Neutrophil (primary cell): ENCODE measurements at regions not wholly inside any gene's neighbourhood (a gene's known extent, or its start where the extent isn't known, plus 50 kb on each side); places are given as distances from the start of the nearest gene placed in this dataset.

Source experiments
- H3K27ac ChIP-seq: fragments of 200-600 bp; sonication (generic); 2 replicates; pipeline ENCODE4 v1.5.1; 2016; ENCODE audit warnings: mild to moderate bottlenecking, moderate library complexity
- H3K27me3 ChIP-seq: fragments of 200-600 bp; sonication (generic); 2 replicates; pipeline ENCODE4 v1.6.0; 2016; ENCODE audit warnings: mild to moderate bottlenecking
- H3K36me3 ChIP-seq: fragments of 200-600 bp; sonication (generic); 2 replicates; pipeline ENCODE4 v1.5.1; 2017
- H3K4me1 ChIP-seq, 2 experiments: fragments of 200-600 bp in 1 of 2; sonication (generic) in 1 of 2; 1 replicate in 1 of 2; 2 replicates in 1 of 2; pipeline versions ENCODE4 v1.5.1 to v1.6.1; 2013 to 2016; ENCODE audit warnings: low read depth in 1 of 2, low read length in 1 of 2, mild to moderate bottlenecking in 1 of 2, moderate library complexity in 1 of 2; ENCODE audit not compliant: control insufficient read depth in 1 of 2, insufficient read depth in 1 of 2
- H3K4me3 ChIP-seq, 2 experiments: fragments of 200-600 bp in 1 of 2; sonication (generic) in 1 of 2; 1 replicate in 1 of 2; 2 replicates in 1 of 2; pipeline ENCODE4 v1.5.1; 2013 to 2016; ENCODE audit warnings: low read depth in 1 of 2, low read length in 1 of 2, mild to moderate bottlenecking in 1 of 2, moderate library complexity in 1 of 2
- H3K9me3 ChIP-seq: fragments of 200-600 bp; sonication (generic); 2 replicates; pipeline ENCODE4 v1.5.1; 2016
- TF ChIP-seq, protein P1 (sequence below): fragments of 200-600 bp; sonication (generic); IDR thresholded peaks from 2 replicates; pipeline ENCODE4 v1.5.1; 2016; ENCODE audit warnings: antibody characterized with exemption

DNA sequence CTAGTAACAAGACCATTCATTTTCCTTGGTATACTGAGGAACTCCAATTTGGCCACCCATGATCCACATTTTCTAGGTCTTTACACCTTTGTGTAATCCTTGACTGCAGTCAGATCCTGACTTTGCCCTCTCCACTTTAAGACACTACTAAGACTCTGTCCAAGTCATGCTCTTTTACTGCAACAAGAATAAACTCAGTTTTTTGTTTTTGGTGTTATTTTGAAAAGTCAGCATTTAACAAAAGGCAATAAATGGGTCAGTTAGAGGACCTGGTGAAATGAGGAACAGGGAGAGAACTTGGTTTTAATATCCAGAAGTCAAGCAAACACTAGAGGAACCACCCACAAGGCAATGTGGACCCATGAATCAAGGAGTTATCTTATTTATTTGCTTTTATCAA, 252.2 kb upstream of the RBBP8 start:
- Histone ChIP-seq H3K36me3 (no peaks in the 10 kb centered on the region), H3K27me3 (no peaks in the 10 kb centered on the region), H3K4me1 (no peaks in the 10 kb centered on the region), H3K9me3 (no peaks in the 10 kb centered on the region), H3K4me3 (no peak overlapping the region), H3K27ac (no peak overlapping the region)
- TF ChIP-seq, protein P1, sequence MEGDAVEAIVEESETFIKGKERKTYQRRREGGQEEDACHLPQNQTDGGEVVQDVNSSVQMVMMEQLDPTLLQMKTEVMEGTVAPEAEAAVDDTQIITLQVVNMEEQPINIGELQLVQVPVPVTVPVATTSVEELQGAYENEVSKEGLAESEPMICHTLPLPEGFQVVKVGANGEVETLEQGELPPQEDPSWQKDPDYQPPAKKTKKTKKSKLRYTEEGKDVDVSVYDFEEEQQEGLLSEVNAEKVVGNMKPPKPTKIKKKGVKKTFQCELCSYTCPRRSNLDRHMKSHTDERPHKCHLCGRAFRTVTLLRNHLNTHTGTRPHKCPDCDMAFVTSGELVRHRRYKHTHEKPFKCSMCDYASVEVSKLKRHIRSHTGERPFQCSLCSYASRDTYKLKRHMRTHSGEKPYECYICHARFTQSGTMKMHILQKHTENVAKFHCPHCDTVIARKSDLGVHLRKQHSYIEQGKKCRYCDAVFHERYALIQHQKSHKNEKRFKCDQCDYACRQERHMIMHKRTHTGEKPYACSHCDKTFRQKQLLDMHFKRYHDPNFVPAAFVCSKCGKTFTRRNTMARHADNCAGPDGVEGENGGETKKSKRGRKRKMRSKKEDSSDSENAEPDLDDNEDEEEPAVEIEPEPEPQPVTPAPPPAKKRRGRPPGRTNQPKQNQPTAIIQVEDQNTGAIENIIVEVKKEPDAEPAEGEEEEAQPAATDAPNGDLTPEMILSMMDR: no peak

DNA sequence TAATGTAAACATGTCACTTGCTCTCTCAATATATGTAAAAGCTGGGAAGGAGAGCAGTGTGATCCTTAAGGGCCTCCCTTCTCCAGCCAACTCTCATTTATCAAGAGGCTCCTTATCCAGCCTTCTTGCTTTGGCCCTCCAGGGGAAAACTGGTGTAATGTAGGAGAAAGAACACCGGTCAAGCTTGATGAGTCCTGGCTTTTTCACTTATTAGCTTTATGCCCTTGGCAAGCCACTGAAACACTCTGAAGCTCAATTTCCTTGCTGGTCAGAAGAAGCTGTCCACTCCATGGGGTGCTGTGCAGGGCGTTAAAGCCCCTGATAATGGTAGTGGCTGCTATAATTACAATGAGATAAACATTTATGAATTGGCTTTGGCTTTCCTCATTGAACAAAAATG, 251.2 kb upstream of the RBBP8 start:
- H3K9me3 ChIP-seq: no peaks in the 10 kb centered on the region
- no peaks in the 10 kb centered on the region for H3K27me3 ChIP-seq
- H3K4me1 ChIP-seq: no peaks in the 10 kb centered on the region
- TF ChIP-seq, protein P1: no peak
- no peaks in the 10 kb centered on the region for H3K36me3 ChIP-seq
- no peak overlapping the region for H3K27ac ChIP-seq
- H3K4me3 ChIP-seq: no peak overlapping the region

DNA sequence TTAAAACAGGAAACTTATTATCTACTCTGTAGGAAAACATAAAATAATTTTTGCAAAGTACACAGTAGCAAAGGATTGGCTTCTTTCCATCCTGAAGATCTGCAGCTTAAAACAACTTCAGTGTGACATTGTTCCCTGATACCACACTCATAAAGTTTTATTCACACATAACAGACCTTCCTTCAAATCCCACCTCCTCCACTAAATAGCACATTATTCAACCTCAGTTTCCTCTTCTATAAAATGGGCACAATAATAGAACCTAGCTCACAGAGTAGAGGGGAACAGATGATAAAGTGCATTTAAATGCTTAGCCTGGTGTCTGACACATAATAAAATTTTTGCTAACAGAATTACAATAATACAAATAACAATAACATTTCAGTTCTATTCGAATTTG, 250.4 kb upstream of the RBBP8 start:
- no peaks in the 10 kb centered on the region for H3K27me3 ChIP-seq
- H3K9me3 ChIP-seq: no peaks in the 10 kb centered on the region
- no peaks in the 10 kb centered on the region for H3K4me1 ChIP-seq
- H3K36me3 ChIP-seq: no peaks in the 10 kb centered on the region
- TF ChIP-seq, protein P1: no peak
- no peak overlapping the region for H3K4me3 ChIP-seq
- H3K27ac ChIP-seq: no peak overlapping the region

DNA sequence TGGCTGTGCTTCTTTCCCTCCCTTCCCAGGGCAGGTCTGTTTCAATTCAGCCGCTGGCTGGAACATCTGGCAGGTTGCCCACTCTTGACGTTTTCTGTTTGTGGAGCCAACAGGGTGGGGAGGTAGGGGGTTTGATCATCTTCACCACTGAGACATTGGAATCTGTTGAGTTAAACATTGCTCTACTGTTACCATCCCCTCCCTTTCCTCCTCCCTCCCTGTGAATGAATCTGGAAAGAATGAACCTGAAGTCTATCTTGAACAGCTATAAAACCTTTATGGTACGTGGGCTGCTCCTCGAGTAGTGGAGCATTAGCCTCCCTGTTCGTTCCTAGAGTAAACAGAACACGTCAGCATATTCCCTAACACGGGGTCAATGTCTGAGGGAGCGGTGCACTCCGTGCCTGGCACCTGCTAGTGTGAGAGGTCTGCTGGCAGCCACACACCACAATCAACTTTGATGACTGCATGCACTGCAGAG, 249.9 kb upstream of the RBBP8 start:
- no peak overlapping the region for H3K4me3 ChIP-seq
- H3K27ac ChIP-seq: no peak overlapping the region
- H3K4me1 ChIP-seq: no peaks in the 10 kb centered on the region
- H3K27me3 ChIP-seq: no peaks in the 10 kb centered on the region
- no peaks in the 10 kb centered on the region for H3K9me3 ChIP-seq
- TF ChIP-seq, protein P1: no peak
- H3K36me3 ChIP-seq: no peaks in the 10 kb centered on the region

DNA sequence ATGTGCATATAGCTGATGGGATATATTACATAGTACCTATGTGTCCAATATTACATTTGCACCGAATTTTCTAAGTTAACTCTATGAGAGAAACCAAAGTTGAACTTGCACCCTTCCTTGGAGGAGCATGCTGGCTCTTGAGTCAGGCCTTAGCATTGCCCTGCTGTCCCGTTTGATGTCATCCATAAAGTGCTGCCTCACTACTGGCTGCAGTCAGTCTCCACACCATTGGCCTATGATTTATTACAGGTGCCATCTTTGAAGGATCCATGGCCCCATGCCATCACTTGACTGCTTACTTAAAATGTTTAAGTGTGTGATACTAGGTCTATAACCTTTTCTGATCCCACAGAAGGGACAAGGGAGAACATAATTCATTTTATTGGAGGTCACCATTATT, 249.3 kb upstream of the RBBP8 start:
- Histone ChIP-seq H3K27me3 (no peaks in the 10 kb centered on the region), H3K36me3 (no peaks in the 10 kb centered on the region), H3K9me3 (no peaks in the 10 kb centered on the region), H3K4me1 (no peaks in the 10 kb centered on the region), H3K4me3 (no peak overlapping the region), H3K27ac (no peak overlapping the region)
- TF ChIP-seq, protein P1: no peak

DNA sequence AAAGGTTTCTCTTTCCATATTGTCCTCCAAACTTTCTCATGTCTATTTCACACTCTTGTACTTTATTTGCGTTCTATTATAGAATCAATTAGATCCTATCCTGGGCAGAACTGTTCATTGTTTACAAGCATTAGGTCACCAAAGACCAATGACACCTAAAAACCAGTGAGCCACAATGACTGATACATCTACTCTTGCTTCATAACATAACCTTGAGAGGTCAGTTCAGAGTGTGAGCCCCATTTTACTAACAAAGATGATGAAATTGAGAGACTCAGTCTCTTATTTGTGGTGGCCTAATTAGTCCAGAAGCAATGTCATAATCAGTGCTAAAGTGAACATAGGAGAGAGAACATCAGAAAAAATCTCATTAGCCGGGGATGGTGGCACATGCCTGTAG, 248.9 kb upstream of the RBBP8 start:
- H3K4me1 ChIP-seq: no peaks in the 10 kb centered on the region
- no peak overlapping the region for H3K4me3 ChIP-seq
- no peaks in the 10 kb centered on the region for H3K36me3 ChIP-seq
- no peaks in the 10 kb centered on the region for H3K9me3 ChIP-seq
- H3K27ac ChIP-seq: no peak overlapping the region
- TF ChIP-seq, protein P1: no peak
- no peaks in the 10 kb centered on the region for H3K27me3 ChIP-seq
